Keratinocyte (primary cell): ENCODE measurements at regions not wholly inside any gene's neighbourhood (a gene's known extent, or its start where the extent isn't known, plus 50 kb on each side); places are given as distances from the start of the nearest gene placed in this dataset.
"Not testable (repeated sequence)": the region's sequence is repeated elsewhere in the genome, so short reads cannot be mapped to it uniquely, and the experiment has no call there.

Source experiments
- DNase-seq: peaks from one replicate; pipeline ENCODE4 v3.0.0-alpha.2; 2011; ENCODE audit warnings: low read depth, missing footprints, low spot score
- FAIRE-seq: peaks from 2 replicates; lab custom pipeline; 2011; peaks lifted over from hg19 to GRCh38; lab: Jason Lieb, UNC
- H2AFZ ChIP-seq: 2 replicates; pipeline ENCODE4 v1.6.0; 2012; ENCODE audit warnings: low read length, control low read depth, inconsistent platforms; ENCODE audit not compliant: control insufficient read depth
- H3K27ac ChIP-seq: 2 replicates; pipeline ENCODE4 v1.5.1; 2011; ENCODE audit warnings: low read length; ENCODE audit not compliant: control insufficient read depth, insufficient read depth
- H3K27me3 ChIP-seq: 3 replicates; pipeline ENCODE4 v1.6.0; 2011; ENCODE audit warnings: low read length; ENCODE audit not compliant: control insufficient read depth, insufficient read depth; ENCODE audit errors: extremely low read depth
- H3K36me3 ChIP-seq, 2 experiments: 2 replicates in 1 of 2; 3 replicates in 1 of 2; pipeline ENCODE4 v1.5.1; 2011; ENCODE audit warnings: low read length in 2 of 2, mild to moderate bottlenecking in 1 of 2; ENCODE audit not compliant: control insufficient read depth in 2 of 2, insufficient read depth in 2 of 2; ENCODE audit errors: extremely low read depth in 1 of 2
- H3K4me1 ChIP-seq: 3 replicates; pipeline ENCODE4 v1.5.1; 2011; ENCODE audit warnings: low read length; ENCODE audit not compliant: control insufficient read depth, insufficient read depth; ENCODE audit errors: extremely low read depth
- H3K4me2 ChIP-seq: 3 replicates; pipeline ENCODE4 v1.6.0; 2011; ENCODE audit warnings: low read depth, low read length; ENCODE audit not compliant: control insufficient read depth, insufficient read depth; ENCODE audit errors: extremely low read depth
- H3K4me3 ChIP-seq, 3 experiments: fragments of 200-600 bp in 1 of 3; sonication (generic) in 1 of 3; 2 replicates in 2 of 3; 3 replicates in 1 of 3; pipeline ENCODE4 v1.5.1; 2011 to 2016; ENCODE audit warnings: low read length in 3 of 3, mild to moderate bottlenecking in 3 of 3, control low read depth in 2 of 3, inconsistent platforms in 1 of 3, low read depth in 1 of 3, mixed read lengths in 1 of 3, mixed run types in 1 of 3, moderate library complexity in 1 of 3; ENCODE audit not compliant: control insufficient read depth in 2 of 3, insufficient read depth in 2 of 3; ENCODE audit errors: extremely low read depth in 1 of 3
- H3K79me2 ChIP-seq: 2 replicates; pipeline ENCODE4 v1.6.0; 2012; ENCODE audit warnings: low read length; ENCODE audit not compliant: control insufficient read depth, insufficient read depth
- H3K9ac ChIP-seq: 3 replicates; pipeline ENCODE4 v1.6.0; 2011; ENCODE audit warnings: low read length; ENCODE audit not compliant: control insufficient read depth, insufficient read depth; ENCODE audit errors: extremely low read depth
- H3K9me1 ChIP-seq: 3 replicates; pipeline ENCODE4 v1.6.0; 2011; ENCODE audit warnings: low read length; ENCODE audit not compliant: control insufficient read depth, insufficient read depth; ENCODE audit errors: extremely low read depth
- H3K9me3 ChIP-seq: 2 replicates; pipeline ENCODE4 v1.5.1; 2012; ENCODE audit warnings: low read depth, low read length; ENCODE audit not compliant: control insufficient read depth
- H4K20me1 ChIP-seq: 3 replicates; pipeline ENCODE4 v1.6.0; 2011; ENCODE audit warnings: low read length; ENCODE audit not compliant: control insufficient read depth, insufficient read depth; ENCODE audit errors: extremely low read depth
- CTCF ChIP-seq, 3 experiments: IDR thresholded peaks in 1 of 3; conservative IDR thresholded peaks in 1 of 3; optimal IDR thresholded peaks in 1 of 3; 2 replicates in 2 of 3; 3 replicates in 1 of 3; pipeline versions ENCODE3 to v1.5.1; 2011; ENCODE audit warnings: low read length in 3 of 3, mild to moderate bottlenecking in 3 of 3, moderate library complexity in 2 of 3, control low read depth in 1 of 3, inconsistent platforms in 1 of 3; ENCODE audit not compliant: insufficient read depth in 2 of 3; ENCODE audit errors: extremely low read depth in 1 of 3
- EZH2 ChIP-seq: IDR thresholded peaks from one replicate; pipeline ENCODE4 v1.6.1; 2012; ENCODE audit warnings: inconsistent platforms, mild to moderate bottlenecking, low read length, moderate library complexity
- dilution Hi-C: fragments of 300-500 bp; cut with MboI; formaldehyde crosslinking; loops from one replicate; pipeline ENCODE4 v1.7.0; 2020; ENCODE audit warnings: low sequenced_read_pairs; ENCODE audit not compliant: extremely low pct_ligation_motif_present

DNA sequence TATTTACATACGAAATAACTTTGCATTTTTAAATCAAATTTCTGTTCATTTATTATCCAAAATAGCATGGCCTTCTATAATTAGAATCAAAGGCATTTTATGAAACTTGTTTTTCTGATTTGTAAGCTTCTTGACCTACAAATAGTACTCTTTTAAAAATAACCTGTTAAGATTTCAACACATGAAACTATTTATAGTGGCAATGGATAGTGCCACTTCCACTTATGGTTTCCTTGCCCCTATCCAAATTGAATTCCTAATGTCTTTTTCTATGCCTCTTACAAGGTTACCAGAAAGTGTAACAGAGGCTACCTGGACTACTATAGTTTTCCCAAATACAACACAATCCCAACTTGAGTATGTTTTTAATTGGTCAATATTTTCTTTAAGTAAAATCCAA lies 263.5 kb downstream of the SEMA3D start:
- Histone ChIP-seq H3K9me3 (no peaks in the 10 kb centered on the region), H3K27ac (no peak overlapping the region), H3K4me3 (no peak overlapping the region), H3K9ac (no peak overlapping the region), H3K79me2 (no peaks in the 10 kb centered on the region), H3K9me1 (no peaks in the 10 kb centered on the region), H3K36me3 (no peaks in the 10 kb centered on the region), H3K4me2 (no peak overlapping the region), H4K20me1 (no peaks in the 10 kb centered on the region), H3K4me1 (no peaks in the 10 kb centered on the region), H2AFZ (no peak overlapping the region), H3K27me3 (no peaks in the 10 kb centered on the region)
- DNase-seq (no peak), FAIRE-seq (no peak)
- TF ChIP-seq CTCF (optimal IDR thresholded peaks at IDR 0.05 in 1 of 3, IDR thresholded peaks at IDR 0.05 in 1 of 3, conservative IDR thresholded peaks at IDR 0.05 in 1 of 3; ENCODE audit: extremely low read depth in 1 of 3, insufficient read depth in 2 of 3, low read length in 3 of 3): no peak
- TF ChIP-seq EZH2: no peak
- dilution Hi-C loops: no loop called here

DNA sequence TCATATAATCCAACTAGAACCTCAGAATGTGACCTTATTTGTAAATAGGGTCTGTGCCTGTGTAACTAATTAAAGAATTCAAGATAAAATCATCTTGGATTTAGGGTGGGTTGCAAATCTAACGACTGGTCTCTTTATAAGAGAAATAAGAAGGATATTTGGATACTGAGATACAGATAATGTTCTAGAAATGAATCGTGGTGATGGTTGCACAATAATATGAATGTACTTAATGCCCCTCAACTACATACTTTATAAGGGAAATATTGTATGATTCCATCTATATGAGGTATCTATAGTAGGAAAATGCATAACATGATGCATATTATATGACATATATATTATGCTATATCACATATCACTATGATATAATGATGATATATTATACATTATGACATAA lies 265.7 kb downstream of the SEMA3D start:
- no peaks in the 10 kb centered on the region for H3K79me2 ChIP-seq
- no peak overlapping the region for H3K4me3 ChIP-seq
- H3K9me1 ChIP-seq: no peaks in the 10 kb centered on the region
- no peaks in the 10 kb centered on the region for H3K9me3 ChIP-seq
- H3K4me2 ChIP-seq: no peak overlapping the region
- H4K20me1 ChIP-seq: no peaks in the 10 kb centered on the region
- H3K9ac ChIP-seq: no peak overlapping the region
- FAIRE-seq: no peak
- TF ChIP-seq EZH2: no peak
- TF ChIP-seq CTCF (optimal IDR thresholded peaks at IDR 0.05 in 1 of 3, IDR thresholded peaks at IDR 0.05 in 1 of 3, conservative IDR thresholded peaks at IDR 0.05 in 1 of 3; ENCODE audit: extremely low read depth in 1 of 3, insufficient read depth in 2 of 3, low read length in 3 of 3): no peak
- H3K27ac ChIP-seq: no peak overlapping the region
- H3K27me3 ChIP-seq: no peaks in the 10 kb centered on the region
- H2AFZ ChIP-seq: no peak overlapping the region
- no peaks in the 10 kb centered on the region for H3K36me3 ChIP-seq
- DNase-seq: no peak
- H3K4me1 ChIP-seq: no peaks in the 10 kb centered on the region
- dilution Hi-C loops: no loop called here

GRCh38 chr7:84916973-84917372 lies 269.9 kb downstream of the SEMA3D start:
- H3K79me2 ChIP-seq, H3K4me3 ChIP-seq, H3K4me2 ChIP-seq, H3K9me3 ChIP-seq, DNase-seq, H3K27ac ChIP-seq, H4K20me1 ChIP-seq, H3K4me1 ChIP-seq, H2AFZ ChIP-seq, H3K9me1 ChIP-seq, H3K36me3 ChIP-seq, H3K27me3 ChIP-seq, FAIRE-seq, H3K9ac ChIP-seq, dilution Hi-C loops: not testable (repeated sequence)
